ENCODE measurements at regions not wholly inside any gene's neighbourhood (a gene's known extent, or its start where the extent isn't known, plus 50 kb on each side); places are given as distances from the start of the nearest gene placed in this dataset.
"Not testable (repeated sequence)": the region's sequence is repeated elsewhere in the genome, so short reads cannot be mapped to it uniquely, and the experiment has no call there.

DNA sequence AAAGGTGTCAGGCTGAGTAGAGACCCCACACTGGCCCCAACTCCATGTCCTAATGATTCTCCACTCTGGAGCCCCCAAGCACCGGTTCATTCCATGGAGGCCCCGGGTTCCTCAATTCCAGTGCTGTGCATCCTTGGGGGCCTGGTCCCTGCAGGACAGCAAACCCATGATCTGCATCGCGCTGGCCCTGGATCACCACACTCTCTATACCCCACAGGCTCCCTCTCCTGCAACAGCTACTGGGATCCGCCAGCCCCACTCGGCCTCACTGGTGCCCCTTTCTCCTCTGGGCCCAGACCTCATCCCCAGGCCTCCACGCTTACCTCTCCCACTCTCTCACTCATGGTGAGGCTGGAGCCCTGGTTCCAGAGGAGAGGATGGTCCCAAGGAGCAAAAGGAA lies 68.6 kb upstream of the TUBA3E start:
- TF ChIP-seq EZH2 (IDR thresholded peaks at IDR 0.05; ENCODE audit: insufficient read depth, poor library complexity, severe bottlenecking); EZH2phosphoT487 (IDR thresholded peaks at IDR 0.05; ENCODE audit: insufficient read depth, low read depth): not testable (repeated sequence)
